ENCODE measurements at regions not wholly inside any gene's neighbourhood (a gene's known extent, or its start where the extent isn't known, plus 50 kb on each side); places are given as distances from the start of the nearest gene placed in this dataset.

- intact Hi-C loops (cut with DNase I), result no loop called here
Observed at GRCh38 chr11:23688835-23689234, 808.0 kb upstream of the LUZP2 start.

GRCh38 chr11:23696688-23697415 is 800.0 kb upstream of the LUZP2 start:
- no peak for DNase-seq
- Histone ChIP-seq H3K9me3 (peaks cover 0 to 4% (median 0%) of the 10 kb centered on the region in 12 donors), H3K36me3 (no peaks in the 10 kb centered on the region), H3K4me3 (no peak overlapping the region), H3K27ac (no peak overlapping the region), H3K27me3 (no peaks in the 10 kb centered on the region), H3K4me1 (no peaks in the 10 kb centered on the region)
- 77 to 86% (median 85%) methylated on average over 5 of the region's 5 CpGs for WGBS, 4 donors
- ATAC-seq, result no peak
- TF ChIP-seq CTCF (IDR thresholded peaks at IDR 0.05), result no peak
- TF ChIP-seq POLR2A (IDR thresholded peaks at IDR 0.05), result no peak
- intact Hi-C loops (cut with DNase I), result no loop called here

More at GRCh38 chr11:23688835-23689234, 808.0 kb upstream of the LUZP2 start:
- no peak overlapping the region for H3K27ac ChIP-seq
- H3K4me1 ChIP-seq, result no peaks in the 10 kb centered on the region
- no peaks in the 10 kb centered on the region for H3K27me3 ChIP-seq
- H3K4me3 ChIP-seq, result no peak overlapping the region
- H3K36me3 ChIP-seq, result no peaks in the 10 kb centered on the region
- DNase-seq (no peak), ATAC-seq (no peak)
- 44 to 63% (median 49%) methylated on average over 4 of the region's 4 CpGs for WGBS, 4 donors
- no peaks in the 10 kb centered on the region for H3K9me3 ChIP-seq
- TF ChIP-seq CTCF (IDR thresholded peaks at IDR 0.05) (no peak), POLR2A (IDR thresholded peaks at IDR 0.05) (no peak)

GRCh38 chr11:23704183-23704582 is 792.7 kb upstream of the LUZP2 start:
- WGBS, 4 donors, result 71 to 80% (median 77%) methylated on average over 1 of the region's 1 CpG
- no peak for DNase-seq

GRCh38 chr11:23711981-23712380 is 784.9 kb upstream of the LUZP2 start:
- DNase-seq (no peak), ATAC-seq (no peak)
- H3K36me3 ChIP-seq, result no peaks in the 10 kb centered on the region
- no peaks in the 10 kb centered on the region for H3K4me1 ChIP-seq
- no peaks in the 10 kb centered on the region for H3K27me3 ChIP-seq
- TF ChIP-seq CTCF (IDR thresholded peaks at IDR 0.05) (no peak), POLR2A (IDR thresholded peaks at IDR 0.05) (no peak)
- H3K9me3 ChIP-seq, result peaks cover 0 to 14% (median 0%) of the 10 kb centered on the region in 12 donors
- intact Hi-C loops (cut with DNase I), result no loop called here
- 49 to 83% (median 74%) methylated on average over 1 of the region's 1 CpG for WGBS, 4 donors
- H3K4me3 ChIP-seq, result no peak overlapping the region
- no peak overlapping the region for H3K27ac ChIP-seq

More at GRCh38 chr11:23704183-23704582, 792.7 kb upstream of the LUZP2 start:
- intact Hi-C loops (cut with DNase I), result no loop called here
- Histone ChIP-seq H3K36me3 (no peaks in the 10 kb centered on the region), H3K4me3 (no peak overlapping the region), H3K4me1 (no peaks in the 10 kb centered on the region), H3K27me3 (no peaks in the 10 kb centered on the region), H3K27ac (no peak overlapping the region), H3K9me3 (no peaks in the 10 kb centered on the region)
- TF ChIP-seq CTCF (IDR thresholded peaks at IDR 0.05), result no peak
- TF ChIP-seq POLR2A (IDR thresholded peaks at IDR 0.05), result no peak
- no peak for ATAC-seq
